GM21737 (cell line): ENCODE measurements at regions not wholly inside any gene's neighbourhood (a gene's known extent, or its start where the extent isn't known, plus 50 kb on each side); places are given as distances from the start of the nearest gene placed in this dataset.
"Not testable (repeated sequence)": the region's sequence is repeated elsewhere in the genome, so short reads cannot be mapped to it uniquely, and the experiment has no call there.

ENCODE experiments used
- ATAC-seq: cut with Tn5 transposase; IDR thresholded peaks from one replicate; pipeline ENCODE4 v1.9.1; 2021; ENCODE audit warnings: mild to moderate bottlenecking, moderate library complexity; ENCODE audit not compliant: unreplicated experiment

DNA sequence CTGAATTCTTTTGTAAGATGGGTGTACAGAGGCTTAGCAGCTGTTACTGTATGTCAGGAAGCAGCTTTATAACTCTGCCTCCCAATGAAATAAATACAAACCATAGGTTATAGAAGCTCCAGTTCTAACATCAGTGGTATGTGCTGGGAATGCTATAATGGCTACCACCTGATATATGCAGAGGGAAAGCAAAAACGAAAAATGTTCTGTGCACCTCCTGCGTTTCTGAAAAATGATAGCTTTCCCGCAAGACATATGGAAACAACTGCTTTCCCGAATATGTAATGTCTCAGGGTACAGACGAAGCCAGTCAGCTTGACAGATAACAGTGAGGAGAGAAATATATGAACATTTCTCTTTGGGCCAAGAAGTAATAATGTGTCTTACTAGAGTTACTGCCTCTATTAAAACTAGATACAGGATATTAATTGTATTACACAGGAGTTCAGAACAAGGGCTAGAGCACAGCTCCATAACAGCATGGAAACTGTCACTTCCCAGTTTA, 517.0 kb upstream of the NRSN1 start:
- ATAC-seq, result no peak

DNA sequence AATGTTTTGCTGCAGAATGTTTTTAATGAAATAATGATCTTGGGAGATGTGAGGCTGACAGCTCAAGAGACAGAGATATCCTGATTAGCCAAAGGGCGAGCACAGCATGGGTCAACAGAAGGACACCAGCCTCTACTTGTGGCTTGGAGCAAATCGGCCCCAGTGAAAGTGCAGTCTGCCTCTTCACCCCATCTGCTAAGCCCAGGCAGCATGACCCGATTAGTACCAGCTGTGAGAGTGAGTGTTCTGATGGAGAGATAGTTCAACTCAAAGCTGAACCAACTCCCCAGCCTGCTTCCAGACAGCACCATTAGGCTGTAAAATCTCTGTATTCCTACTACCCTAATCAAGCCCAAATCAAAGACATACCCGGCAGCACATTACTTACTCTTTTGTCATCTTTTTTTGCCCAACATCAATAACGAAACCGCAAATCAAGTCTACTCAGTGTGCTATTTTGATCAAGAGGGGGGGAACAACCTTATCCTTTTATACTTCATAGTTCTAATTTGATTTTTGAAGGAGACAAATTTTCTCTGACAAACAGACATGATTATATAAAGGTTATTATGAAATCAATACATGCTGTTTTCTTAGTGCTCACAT, 514.1 kb upstream of the NRSN1 start:
- ATAC-seq, result no peak

DNA sequence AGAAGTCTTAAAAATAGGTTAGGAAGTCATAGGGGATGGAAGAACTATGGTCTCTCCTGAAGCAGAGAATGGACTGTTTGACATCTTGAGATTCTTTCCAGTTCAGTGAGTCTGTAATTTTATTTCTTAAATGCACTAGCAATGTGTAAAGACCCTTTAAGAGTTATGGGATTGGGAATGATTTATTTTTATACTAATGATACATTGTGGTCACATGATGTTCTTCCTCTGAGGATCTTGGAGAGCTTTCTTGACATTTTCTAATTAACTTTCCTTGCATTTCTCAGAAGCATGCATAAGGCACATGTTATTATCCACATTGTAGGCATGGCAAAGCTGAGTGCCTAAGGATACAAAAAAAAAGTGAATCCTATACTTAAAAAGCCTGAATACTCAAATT, 507.6 kb upstream of the NRSN1 start:
- ATAC-seq, result no peak

DNA sequence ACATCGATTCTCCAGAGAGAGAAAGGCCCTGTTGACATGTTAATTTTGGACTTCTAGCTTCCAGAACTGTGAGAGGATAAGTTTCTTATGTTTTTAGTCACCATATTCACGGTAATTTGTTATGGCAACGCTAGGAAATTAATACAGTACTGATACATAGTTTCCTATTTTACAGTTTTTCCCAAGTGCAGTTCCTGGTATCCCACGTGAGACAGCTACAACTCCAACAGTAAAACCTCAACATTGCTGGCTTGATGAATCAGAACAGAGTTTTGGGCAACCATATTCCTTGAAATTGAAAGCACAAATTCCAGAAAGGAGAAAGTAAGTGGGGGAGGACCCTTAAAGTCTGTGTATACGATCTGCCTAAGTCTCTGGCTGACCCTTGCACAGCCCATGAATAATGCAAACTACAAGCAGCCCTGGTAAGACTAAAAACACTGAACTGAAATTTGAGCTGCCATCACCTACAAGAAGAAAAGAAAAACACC, 505.1 kb upstream of the NRSN1 start:
- no peak for ATAC-seq

DNA sequence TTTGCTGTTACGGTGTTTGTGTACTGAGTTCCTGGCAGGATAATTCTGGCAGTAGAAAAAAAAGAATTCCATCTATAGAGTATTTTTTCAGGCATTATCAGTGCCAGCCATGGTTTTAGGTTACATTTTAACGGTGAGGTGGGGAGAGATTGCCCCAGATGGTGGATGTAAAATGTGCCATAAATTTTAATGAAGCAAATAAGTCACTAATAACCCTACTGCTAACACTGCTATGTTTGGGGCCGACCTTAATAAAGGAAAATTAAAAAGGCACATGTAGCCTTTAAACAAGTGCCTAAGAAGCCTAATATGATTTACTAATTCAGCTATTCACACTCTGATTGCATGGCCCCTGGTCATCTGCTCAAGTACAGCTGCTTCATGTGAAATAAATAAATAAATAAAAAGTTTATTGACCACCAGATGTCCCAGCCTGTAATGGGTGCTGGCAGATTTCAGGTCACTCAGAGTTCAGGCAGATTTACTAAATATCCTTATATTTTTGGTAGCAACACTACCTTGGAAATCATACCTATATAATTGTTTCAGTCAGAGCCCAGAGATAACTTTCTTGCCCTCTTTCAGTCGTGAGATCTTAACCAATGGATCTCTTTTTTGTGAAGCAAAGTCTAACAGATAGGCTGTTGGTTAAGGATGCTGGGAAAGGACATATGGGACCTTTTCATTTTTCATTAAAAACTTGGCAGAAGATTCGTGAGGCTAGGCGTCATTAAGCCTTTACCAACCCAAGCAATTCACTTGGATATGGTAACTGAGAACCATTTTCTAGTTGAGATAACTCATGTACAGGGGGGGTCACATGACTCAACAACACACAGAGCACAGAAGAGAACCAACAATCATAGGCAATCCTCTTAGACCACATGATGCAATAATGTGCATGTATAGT, 495.0 kb upstream of the NRSN1 start:
- no peak for ATAC-seq

DNA sequence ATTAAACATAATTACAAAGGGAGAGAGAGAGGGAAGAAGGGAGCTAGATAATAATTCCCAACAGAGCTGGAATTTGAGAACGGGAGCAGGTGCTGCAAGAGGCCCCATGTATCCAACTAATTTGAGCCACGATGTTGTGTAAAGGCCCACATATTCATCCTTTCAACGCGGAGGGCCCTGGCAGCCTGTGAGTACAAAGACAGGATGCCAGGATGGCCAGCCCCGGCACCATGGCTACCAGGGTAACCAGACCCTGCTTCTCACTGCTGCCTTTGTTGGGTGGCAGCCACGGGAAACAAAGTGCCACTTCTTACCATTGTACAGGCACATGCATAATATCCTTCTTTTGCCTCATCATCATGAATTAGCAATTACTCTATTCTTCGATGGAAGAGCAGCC, 492.0 kb upstream of the NRSN1 start:
- ATAC-seq, result no peak

DNA sequence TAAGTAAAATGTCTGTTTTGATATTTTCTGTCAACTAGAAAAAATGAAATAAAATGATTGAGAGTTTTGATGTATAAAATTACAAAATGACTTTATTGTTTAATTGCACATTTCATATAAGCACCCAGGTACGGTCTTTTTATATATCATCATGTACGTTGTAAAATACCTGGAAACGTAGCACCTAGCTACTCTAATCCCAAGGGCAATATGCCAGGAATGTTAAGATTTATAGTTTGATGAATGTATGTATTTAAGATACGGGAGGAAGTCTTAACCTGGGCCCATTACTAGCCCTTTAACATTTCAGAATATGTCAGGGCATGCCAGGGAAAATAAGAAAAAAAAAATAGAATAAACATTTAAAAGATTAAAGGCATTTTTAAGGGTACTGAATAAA, 490.9 kb upstream of the NRSN1 start:
- ATAC-seq, result no peak

DNA sequence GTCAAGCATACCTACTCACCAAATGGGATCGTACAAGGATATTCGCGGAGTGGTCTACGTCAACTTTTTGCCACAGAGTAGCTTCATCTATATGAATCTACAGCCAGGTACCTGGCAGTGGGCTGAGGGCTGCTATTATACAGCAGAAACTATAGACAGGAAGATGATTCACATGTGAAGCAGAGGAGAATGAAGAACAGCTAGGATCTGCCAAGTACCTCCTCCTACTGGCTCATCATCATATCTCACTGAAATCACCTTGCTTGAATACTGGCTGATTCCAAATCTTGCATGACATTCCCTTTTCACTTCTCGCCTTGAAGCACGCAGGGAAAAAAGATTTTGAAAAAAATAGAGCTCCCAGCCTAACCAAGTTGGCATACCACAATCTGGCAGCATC, 488.7 kb upstream of the NRSN1 start:
- no peak for ATAC-seq

DNA sequence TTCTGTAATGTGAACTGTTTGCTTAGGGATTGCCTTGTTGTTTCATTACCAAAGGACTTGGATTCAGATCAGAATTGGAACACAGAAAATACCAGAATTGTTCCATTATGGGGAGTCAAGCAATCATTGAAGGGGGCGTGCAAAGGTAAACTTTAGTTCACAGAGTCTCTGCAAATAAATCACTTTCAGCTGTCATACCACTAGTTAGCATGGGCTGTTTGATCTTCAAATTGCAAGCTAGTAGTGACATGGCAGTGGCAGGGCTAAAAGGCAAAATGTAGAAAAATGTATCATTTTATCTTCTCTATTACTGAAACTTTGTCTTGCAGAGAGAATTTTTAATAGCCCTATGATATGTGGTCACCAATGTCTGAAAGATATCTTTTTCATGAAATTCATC, 483.2 kb upstream of the NRSN1 start:
- no peak for ATAC-seq

DNA sequence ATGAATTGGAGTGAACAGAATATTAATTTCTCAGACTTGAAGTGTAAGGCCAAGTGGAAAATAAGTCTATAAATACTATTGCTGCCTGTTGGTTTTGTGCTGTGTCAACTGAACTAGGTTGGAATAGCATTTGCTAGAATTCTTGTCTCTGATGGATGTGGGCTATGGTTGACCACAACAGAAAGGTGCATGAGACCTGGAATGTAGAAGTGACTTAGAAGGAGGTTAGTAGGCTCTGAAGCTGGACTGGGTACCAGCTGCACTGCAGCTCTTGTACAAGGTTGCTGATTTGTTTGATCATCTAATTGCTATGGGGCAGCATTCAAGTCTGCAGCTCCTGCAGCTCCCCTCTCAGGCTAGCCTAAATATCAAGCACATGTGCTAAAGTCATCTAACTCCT, 479.0 kb upstream of the NRSN1 start:
- no peak for ATAC-seq

DNA sequence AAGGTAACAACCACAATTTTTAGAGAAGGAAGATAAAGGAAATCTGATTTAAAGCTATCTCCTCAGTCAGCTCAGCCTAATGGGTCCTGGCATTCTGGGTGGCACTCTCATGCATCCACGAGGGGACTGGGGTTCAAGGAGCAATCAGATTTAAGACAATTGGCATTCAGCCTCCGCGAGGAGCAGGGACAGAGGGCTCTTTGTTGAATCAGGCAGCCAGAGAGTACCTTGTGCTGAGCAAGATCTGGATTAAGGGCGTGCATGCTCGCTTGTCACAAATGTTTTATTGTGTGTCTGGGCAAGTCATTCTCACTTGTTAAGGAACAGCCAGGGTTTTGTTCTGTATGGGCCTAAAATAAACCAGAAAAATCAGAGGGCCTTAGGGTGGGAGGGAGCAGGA, 475.3 kb upstream of the NRSN1 start:
- ATAC-seq, result no peak

DNA sequence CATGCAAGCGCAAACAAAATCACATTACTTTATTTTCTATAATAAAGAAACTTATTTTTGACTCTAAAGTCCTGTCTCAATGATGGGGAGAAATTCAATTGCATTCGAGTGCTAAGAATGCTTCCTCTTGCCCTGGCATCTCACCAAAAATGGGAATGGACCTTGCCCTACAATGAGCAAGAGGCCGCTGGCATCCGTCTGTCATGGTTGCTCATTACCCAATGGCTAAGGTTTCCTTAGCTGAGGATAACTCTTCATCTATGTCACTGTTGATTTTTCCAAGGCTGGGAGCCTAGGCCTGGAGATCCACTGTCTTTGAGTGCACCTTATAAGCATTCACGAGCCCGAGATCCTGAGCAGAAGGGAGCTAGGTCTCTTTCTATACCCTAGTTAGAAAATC, 471.3 kb upstream of the NRSN1 start:
- no peak for ATAC-seq

DNA sequence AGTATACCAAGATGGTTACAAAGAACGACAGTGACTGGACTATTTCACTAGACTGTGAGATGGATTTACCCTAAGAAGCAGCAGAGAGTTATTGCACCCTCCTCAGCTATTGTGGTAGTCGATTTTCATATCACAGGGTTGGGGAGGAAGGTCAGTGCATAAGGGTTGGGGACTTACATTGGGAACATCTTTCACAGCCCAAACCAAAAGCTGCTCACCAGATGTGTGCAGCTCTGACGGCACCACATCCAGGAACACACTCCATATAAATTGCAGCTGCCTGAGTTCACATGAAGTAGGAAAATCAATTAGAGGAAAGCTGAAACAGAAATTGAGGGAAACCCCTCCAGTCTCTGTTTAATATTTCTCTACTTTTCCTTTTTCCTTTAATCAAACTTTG, 470.5 kb upstream of the NRSN1 start:
- ATAC-seq, result no peak

DNA sequence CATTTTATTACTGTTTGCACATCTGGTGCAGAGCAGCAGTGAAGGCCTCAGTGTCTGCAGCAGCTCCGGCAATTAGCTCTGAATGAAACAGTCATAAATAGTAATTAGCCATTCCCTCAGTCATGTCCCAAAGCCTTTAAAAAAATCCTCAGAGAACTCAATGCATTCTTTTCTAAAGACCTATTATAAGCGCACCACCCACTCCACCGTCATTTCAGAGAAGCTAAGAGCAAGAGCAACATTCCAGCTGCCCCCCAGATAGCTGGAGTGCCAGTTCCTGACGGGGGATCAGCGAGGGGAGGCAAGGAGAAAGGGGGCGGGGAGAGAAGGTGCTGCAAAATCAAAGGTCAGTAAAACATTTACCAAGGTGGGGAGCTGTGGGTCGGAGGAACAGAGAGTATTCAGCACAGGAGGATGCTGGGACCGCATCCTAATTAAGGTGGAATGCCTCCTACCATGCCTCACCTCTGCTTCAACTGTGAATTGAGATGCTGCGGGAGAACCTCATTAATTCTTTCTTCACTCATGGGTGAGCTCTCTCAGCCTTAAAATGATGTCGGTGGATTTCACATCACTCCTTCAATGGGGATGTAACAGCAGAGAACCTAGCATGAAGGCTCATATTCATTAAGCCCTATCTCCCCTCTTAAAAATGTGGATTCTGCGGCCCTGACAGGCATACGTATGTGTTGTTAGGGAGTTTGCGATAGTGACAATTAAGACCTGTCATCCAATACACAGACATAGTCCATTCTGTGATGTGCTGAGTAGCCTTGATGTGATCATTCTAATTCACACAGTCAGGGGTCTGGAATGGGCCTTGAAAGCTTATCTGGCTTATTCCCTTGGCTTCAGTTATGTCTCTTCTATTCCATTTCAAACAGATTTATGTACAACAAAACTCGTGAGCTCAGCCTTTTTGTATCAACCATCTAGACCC, 469.5 kb upstream of the NRSN1 start:
- no peak for ATAC-seq

DNA sequence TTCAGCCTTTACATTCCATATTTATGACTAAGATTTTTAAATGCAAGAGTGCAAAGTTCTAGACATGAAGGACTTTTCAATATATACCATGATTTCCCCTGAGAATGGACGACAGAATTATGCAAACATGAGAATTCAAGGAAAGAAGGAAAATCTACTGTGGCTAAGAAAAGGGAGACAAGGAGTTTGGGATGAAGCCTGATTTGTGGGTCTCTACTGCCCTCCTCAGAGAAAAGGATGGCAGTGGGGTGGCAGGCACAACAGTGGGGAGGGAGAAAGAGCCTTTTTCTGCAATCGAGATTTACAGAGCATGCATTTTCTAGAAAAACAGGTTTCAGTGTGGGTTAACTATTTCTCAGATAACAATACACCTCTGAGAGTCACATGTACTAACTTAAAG, 466.9 kb upstream of the NRSN1 start:
- no peak for ATAC-seq

DNA sequence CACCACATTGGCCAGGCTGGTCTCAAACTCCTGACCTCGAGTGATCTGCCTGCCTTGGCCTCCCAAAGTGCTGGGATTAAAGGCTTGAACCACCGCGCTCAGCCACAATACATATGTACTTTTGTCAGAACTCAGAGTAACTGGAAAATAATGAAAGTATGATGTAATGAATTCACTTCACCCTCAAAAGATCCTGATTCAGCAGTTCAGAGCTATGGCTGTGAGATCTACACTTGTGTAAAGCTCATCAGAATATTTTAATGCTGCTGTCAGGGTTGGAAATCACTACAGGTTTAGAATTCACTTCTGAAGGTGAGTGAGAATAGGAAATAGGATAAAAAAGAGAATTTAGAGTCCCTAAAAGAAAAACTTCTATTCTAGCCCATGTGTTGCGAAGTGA, 464.5 kb upstream of the NRSN1 start:
- ATAC-seq, result no peak

DNA sequence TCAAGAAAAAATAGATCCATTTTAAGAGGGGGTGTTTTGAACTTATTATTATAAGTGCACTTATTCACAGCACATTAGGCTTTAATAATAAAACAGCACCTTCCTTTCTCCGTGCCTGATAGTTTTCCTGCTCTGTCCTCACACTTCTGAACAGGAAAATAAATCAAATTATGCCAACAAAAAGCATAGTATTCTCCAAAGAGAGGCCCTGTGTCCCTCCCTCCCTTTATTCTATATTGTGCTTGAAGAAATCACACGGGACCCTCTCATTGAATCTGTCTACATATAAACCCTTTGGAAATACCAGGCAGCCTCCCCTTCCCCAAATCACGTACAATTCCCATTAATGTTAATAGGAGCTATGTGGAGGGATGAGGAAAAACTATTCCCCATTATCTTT, 462.9 kb upstream of the NRSN1 start:
- no peak for ATAC-seq

DNA sequence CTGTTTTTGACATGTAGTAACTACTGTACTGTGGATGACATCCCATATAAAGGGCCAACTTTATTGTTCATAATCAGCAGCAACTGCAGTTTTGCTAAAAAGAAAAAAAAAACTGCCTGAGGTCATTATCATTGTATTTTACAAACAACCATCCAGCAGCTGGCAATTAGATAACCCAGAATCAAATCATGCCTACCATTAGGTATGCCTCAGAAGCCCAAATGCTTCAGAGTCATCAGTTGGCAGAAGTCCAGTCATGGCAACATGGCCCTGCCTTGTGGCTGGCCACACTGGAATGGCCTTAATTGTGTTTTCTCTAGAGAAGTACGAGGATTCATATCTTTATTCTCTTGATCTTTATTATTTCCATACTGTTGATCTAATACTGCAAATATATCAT, 462.4 kb upstream of the NRSN1 start:
- ATAC-seq, result no peak

DNA sequence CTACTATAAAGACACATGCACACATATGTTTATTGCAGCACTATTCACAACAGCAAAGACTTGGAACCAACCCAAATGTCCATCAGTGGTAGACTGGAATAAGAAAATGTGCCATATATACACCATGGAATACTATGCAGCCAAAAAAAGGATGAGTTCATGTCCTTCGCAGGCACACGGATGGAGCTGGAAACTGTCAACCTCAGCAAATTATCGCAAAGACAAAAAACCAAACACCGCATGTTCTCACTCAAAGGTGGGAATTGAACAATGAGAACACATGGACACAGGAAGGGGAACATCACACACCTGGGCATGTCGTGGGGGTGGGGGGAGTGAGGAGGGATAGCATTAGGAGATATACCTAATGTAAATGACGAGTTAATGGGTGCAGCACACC, 460.1 kb upstream of the NRSN1 start:
- ATAC-seq, result not testable (repeated sequence)

DNA sequence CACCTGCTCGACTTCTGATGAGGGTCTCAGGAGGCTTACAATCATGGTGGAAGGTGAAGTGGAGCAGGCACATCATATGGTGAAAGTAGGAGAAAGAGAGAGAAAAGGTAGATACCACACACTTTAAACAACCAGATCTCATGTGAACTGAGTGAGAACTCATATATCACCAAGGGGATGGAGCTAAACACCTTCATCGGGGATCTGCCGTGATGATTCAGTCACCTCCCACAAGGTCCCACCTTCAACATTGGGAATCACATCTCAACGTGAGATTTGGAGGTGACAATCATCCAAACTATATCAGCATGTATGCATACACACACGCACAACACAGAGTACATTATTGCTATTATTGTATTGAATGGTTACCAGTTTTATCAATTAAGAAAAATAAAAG, 453.3 kb upstream of the NRSN1 start:
- ATAC-seq, result no peak

DNA sequence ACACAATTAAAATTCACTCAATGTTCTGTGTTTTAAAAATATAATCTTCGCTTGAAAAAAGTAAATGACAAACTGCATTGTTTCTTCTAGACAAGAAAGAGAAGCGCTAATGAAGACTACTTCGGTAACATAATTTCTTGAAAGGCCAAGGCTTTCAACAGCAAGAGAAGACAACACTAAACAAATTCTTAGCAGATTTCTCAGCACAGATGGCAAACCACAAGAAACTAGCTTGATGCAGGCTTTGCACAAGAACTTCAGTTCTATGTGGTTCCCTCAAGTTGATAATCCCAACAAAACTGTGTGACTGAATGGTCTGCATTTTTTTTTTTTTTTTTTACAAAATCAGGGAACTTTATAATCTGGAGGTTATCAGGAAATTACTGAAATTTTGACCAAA, 447.4 kb upstream of the NRSN1 start:
- no peak for ATAC-seq
